ENCODE measurements at regions not wholly inside any gene's neighbourhood (a gene's known extent, or its start where the extent isn't known, plus 50 kb on each side); places are given as distances from the start of the nearest gene placed in this dataset.

DNA sequence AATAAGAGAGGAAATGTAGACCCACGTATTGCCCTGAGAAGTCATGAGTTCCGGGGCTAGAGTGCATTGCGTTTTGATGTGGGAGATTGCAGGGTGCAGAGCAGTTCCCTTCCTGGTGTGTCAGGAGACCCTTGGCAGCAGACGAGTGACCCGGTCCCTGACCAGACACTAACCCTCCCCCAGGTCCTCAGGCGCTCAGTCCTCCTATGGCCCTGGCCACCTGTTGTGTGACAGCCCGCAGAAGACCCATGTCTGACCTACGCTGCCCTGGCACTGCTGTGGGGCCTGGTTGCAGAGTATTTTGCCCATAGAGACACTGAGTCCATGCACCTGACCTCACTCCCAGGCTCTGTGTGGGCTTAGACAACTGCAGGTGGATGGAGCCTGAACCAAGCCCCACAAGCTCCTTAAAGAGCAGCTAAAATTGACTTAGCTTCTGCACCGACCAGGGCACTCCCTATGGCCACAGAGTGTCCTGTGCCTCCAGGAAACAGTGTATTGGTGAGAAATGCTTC is 833.8 kb downstream of the TBC1D22A start:
- ATAC-seq (no peak), DNase-seq (no peak)
- Histone ChIP-seq H3K27ac (no peak overlapping the region), H3K4me1 (no peaks in the 10 kb centered on the region), H3K36me3 (no peaks in the 10 kb centered on the region), H3K9me3 (no peaks in the 10 kb centered on the region), H3K27me3 (peaks cover 0 to 12% of the 10 kb centered on the region in 2 donors), H3K4me3 (no peak overlapping the region)
- intact Hi-C loops (cut with DNase I), result no loop called here
- TF ChIP-seq, protein P1, sequence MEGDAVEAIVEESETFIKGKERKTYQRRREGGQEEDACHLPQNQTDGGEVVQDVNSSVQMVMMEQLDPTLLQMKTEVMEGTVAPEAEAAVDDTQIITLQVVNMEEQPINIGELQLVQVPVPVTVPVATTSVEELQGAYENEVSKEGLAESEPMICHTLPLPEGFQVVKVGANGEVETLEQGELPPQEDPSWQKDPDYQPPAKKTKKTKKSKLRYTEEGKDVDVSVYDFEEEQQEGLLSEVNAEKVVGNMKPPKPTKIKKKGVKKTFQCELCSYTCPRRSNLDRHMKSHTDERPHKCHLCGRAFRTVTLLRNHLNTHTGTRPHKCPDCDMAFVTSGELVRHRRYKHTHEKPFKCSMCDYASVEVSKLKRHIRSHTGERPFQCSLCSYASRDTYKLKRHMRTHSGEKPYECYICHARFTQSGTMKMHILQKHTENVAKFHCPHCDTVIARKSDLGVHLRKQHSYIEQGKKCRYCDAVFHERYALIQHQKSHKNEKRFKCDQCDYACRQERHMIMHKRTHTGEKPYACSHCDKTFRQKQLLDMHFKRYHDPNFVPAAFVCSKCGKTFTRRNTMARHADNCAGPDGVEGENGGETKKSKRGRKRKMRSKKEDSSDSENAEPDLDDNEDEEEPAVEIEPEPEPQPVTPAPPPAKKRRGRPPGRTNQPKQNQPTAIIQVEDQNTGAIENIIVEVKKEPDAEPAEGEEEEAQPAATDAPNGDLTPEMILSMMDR (IDR thresholded peaks at IDR 0.05), result no peak

DNA sequence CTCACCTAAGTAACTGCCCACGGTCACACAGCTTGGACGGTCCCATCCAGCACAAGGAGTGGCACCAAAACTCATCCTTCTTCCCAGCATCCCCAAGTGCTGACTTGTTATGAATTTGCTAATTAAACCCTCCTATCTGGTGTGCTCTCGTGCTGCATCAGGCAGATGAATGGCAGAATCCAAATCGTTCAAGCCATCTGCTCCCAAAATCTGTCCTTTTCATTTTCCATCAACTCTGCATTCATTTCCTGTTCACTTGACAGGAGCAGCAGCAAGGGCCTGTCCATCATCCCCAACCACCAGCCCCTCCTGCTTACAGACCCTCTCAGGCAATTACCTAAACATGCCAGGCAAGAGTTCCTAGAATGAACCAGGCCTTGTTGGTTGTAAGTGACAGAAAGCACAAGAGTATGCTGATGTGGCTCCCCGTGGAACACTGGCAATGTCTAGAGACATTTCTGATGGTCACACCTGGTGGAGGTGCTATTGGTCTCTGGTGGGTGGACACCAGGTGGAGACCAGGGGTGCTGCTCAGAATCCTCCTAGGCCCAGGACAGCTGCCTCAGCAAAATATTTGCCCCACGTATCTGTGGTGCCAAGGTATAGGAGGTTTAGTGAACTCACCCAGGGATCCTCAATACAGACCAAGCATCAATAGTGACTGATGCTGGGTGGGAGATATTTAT is 832.5 kb downstream of the TBC1D22A start:
- ATAC-seq, result no peak
- Histone ChIP-seq H3K27ac (no peak overlapping the region), H3K4me1 (no peaks in the 10 kb centered on the region), H3K4me3 (no peak overlapping the region), H3K36me3 (no peaks in the 10 kb centered on the region), H3K9me3 (no peaks in the 10 kb centered on the region), H3K27me3 (peaks cover 0 to 8% of the 10 kb centered on the region in 2 donors)
- intact Hi-C loops (cut with DNase I), result no loop called here
- DNase-seq, result no peak
- TF ChIP-seq, protein P1 (IDR thresholded peaks at IDR 0.05), result no peak

DNA sequence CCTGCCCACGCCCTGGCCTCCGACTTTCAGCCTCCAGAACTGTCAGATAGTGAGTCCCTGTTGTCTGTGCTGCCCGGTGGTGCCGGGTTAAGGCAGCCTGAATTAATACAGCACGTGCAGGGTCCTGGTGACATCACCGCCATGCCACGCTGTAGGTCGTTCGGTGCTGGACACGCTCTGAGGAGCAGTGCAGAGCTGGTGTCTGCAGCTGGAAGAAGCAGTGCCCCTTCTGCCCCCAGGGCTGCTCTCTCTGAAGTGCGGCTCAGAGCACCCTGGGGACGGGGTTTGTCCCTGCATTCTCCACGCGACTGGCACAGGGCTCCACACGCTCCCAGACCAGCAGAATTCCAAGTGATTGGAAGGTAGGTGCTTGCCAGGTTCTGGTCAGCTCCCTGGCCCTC is 831.5 kb downstream of the TBC1D22A start:
- Histone ChIP-seq H3K4me3 (no peak overlapping the region), H3K4me1 (no peaks in the 10 kb centered on the region), H3K9me3 (no peaks in the 10 kb centered on the region), H3K27me3 (no peaks in the 10 kb centered on the region), H3K36me3 (no peaks in the 10 kb centered on the region), H3K27ac (no peak overlapping the region)
- intact Hi-C loops (cut with DNase I), result no loop called here
- ATAC-seq (no peak), DNase-seq (no peak)
- TF ChIP-seq, protein P1 (IDR thresholded peaks at IDR 0.05), result no peak

DNA sequence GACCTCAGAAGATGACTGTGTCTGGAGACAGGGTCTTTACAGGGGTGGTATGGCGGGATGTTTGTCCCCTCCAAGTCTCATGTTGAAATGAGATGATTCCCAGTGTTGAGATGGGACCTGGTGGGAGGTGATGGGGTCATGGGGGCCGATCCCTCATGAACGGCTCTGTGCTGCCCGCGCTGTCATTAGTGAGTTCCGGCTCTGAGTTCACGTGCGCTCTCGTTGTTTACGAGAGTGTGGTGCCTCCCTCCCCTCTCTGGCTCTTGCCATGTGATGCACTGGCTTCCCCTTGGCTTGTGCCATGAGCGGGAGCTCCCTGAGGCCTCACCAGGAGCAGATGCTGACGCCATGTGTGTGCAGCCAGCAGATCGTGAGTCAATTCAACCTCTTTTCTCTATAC is 830.8 kb downstream of the TBC1D22A start:
- Histone ChIP-seq H3K4me3 (no peak overlapping the region), H3K36me3 (no peaks in the 10 kb centered on the region), H3K27me3 (no peaks in the 10 kb centered on the region), H3K4me1 (no peaks in the 10 kb centered on the region), H3K27ac (no peak overlapping the region), H3K9me3 (no peaks in the 10 kb centered on the region)
- intact Hi-C loops (cut with DNase I), result no loop called here
- TF ChIP-seq, protein P1 (IDR thresholded peaks at IDR 0.05), result no peak
- ATAC-seq (no peak), DNase-seq (no peak)

- Histone ChIP-seq H3K9me3 (no peaks in the 10 kb centered on the region), H3K4me1 (no peaks in the 10 kb centered on the region), H3K27ac (no peak overlapping the region), H3K27me3 (no peaks in the 10 kb centered on the region), H3K36me3 (no peaks in the 10 kb centered on the region), H3K4me3 (no peak overlapping the region)
- TF ChIP-seq, protein P1 (IDR thresholded peaks at IDR 0.05), result no peak
- DNase-seq (no peak), ATAC-seq (no peak)
- intact Hi-C loops (cut with DNase I), result no loop called here
Observed at GRCh38 chr22:47592791-47593190, 830.3 kb downstream of the TBC1D22A start.

All from left lung (tissue), 4 donors.